ENCODE measurements at regions not wholly inside any gene's neighbourhood (a gene's known extent, or its start where the extent isn't known, plus 50 kb on each side); places are given as distances from the start of the nearest gene placed in this dataset.

- no peak for DNase-seq (ENCODE audit: low spot score)
Measured at GRCh38 chr18:60554967-60555366, 182.4 kb upstream of the MC4R start.

GRCh38 chr18:60555625-60556024 is 183.1 kb upstream of the MC4R start:
- DNase-seq (ENCODE audit: low spot score) = no peak

DNA sequence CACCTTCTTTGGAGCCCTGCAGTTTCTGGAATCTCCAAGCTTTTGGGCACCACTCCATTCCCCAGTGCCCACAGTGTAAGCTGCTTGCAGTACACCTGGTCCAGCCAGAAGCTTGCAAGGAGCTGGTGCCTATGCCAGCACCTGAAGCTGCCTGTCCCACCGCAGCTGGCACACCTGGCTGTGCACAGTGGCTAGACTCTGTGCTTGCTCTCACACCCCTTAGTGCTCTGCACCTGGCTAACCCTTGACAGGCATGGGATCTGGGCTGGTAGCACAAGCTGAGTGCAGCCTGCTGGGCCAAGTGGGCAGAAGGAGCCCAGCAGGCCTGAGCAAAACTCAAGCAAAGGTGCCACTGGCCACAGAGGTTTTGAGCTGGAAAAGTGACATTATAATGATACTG is 183.8 kb upstream of the MC4R start:
- DNase-seq (ENCODE audit: low spot score) = no peak

GRCh38 chr18:60560071-60560470 is 187.5 kb upstream of the MC4R start:
- DNase-seq (ENCODE audit: low spot score) = no peak

- DNase-seq (ENCODE audit: low spot score) = no peak
Measured at GRCh38 chr18:60563082-60563481, 190.5 kb upstream of the MC4R start.

- no peak for DNase-seq (ENCODE audit: low spot score)
Measured at GRCh38 chr18:60568220-60568619, 195.6 kb upstream of the MC4R start.

DNA sequence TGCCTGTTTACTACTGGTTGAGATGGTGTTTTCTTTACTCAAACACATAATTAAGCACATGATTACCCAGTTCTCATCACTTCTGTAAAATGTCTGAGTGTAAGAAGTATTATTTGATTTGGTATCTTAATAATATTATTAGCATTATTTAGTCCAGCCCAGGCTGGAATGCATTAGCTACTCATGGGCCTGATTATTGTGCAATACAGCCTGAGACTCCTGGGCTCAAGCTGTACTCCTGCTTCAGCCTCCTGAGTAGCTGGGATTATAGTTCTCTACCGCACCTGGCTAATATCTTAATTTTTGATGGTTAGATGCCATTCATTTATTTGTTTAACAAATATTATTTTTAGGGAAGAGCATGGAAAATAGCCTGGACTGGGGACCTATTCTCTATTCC is 197.6 kb upstream of the MC4R start:
- no peak for DNase-seq (ENCODE audit: low spot score)

GRCh38 chr18:60577457-60577856 is 204.9 kb upstream of the MC4R start:
- DNase-seq (ENCODE audit: low spot score) = no peak

DNA sequence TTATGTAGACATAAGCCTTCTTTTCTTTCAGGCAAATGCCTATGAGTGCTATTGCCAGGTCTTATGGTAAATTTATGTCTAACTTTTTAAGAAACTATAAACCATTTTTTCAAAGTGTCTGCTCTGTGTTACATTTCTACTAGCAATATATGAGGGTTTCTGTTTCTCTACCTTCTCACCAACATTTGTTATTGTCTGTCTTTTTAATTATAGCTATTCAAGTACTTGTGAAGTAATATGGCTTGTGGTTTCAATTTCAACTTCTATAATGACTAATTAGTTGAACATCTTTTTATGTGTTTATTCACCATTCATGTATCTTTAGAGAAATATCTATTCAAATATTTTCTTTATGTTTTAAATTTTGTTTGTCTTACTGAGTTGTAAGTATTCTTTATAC is 213.1 kb upstream of the MC4R start:
- DNase-seq (ENCODE audit: low spot score) = no peak

- DNase-seq (ENCODE audit: low spot score) = no peak
Measured at GRCh38 chr18:60593249-60593648, 220.7 kb upstream of the MC4R start.

DNA sequence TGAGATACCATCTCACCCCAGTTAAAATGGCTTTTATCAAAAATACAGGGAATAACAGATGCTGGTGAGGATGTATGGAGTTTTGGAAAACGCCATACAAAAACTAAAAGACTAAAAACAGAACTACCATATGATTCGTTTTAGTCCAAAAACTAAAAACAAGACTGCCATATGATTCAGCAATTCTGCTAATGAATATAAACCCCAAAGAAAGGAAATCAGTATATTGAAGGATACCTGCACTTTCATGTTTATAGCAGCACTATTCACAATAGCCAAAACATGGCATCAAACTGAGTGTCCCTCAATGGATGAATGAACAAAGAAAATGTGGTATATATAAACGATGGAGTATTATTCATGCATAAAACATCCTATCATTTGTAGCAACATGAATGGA is 224.4 kb upstream of the MC4R start:
- no peak for DNase-seq (ENCODE audit: low spot score)

DNA sequence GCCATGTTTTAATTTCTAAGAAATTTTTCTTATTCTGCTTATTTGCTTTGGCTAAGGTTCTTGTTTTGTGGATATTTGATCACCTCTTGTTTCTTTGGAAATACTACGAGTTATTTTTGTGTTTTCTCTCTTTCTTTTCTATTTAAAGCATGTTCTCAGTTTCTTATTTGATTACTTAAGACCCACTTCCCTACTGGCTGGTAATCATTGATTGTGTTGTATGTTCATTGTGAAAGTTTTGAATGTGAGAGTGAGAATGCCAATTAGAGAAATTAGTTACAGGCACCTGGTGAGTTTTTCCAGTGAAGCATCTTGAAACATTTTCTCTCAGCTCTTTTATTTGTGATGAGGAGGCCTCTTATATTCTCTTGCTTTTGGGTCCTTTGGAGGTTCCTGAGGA is 226.7 kb upstream of the MC4R start:
- no peak for DNase-seq (ENCODE audit: low spot score)

- DNase-seq (ENCODE audit: low spot score) = no peak
Measured at GRCh38 chr18:60599995-60600394, 227.4 kb upstream of the MC4R start.

- no peak for DNase-seq (ENCODE audit: low spot score)
Measured at GRCh38 chr18:60601249-60601648, 228.7 kb upstream of the MC4R start.

GRCh38 chr18:60623331-60623730 is 250.8 kb upstream of the MC4R start:
- no peak for DNase-seq (ENCODE audit: low spot score)

- no peak for DNase-seq (ENCODE audit: low spot score)
Measured at GRCh38 chr18:60624207-60624606, 251.6 kb upstream of the MC4R start.

GRCh38 chr18:60639836-60640235 is 267.3 kb upstream of the MC4R start:
- DNase-seq (ENCODE audit: low spot score) = no peak

DNA sequence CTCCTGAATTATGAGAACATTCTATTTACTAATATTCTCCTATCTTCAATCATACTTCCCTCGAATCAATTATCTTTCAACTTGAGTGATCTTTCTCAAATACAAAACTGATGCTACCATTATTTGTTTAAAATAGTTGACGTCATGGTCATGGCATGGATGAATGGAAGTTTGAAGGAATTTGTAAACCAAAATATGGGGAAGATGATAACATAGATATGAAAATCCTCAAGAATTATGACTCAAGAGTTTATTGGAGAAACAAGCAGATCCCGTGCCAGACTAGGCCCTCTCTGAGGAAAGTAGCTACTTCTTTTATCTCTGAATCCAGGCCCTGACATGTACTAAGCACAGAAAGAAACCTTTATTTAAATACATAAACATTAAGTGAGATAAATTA is 270.4 kb upstream of the MC4R start:
- no peak for DNase-seq (ENCODE audit: low spot score)

GRCh38 chr18:60646725-60647124 is 274.1 kb upstream of the MC4R start:
- DNase-seq (ENCODE audit: low spot score) = no peak

- DNase-seq (ENCODE audit: low spot score) = no peak
Measured at GRCh38 chr18:60649107-60649506, 276.5 kb upstream of the MC4R start.

GRCh38 chr18:60649842-60650536 is 277.4 kb upstream of the MC4R start:
- no peak for DNase-seq (ENCODE audit: low spot score)

DNA sequence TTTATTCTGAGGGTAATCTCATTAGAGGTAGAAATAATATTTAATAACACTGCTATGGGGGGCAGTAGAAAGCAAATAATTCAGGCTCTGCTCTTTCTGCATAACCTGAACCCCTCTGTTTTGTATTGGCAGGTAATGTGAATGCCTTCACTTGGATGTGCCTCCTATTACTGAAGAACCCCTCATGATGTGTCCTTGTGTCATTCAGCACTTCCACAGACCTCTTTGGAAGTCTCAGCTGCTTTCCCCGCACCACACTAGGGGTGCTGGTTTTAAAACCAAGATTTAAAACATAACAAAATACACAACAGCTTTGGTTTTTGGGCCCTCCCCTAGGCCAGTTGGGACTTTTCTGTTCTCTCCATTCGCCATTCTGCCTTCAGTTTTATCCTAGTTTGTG is 281.7 kb upstream of the MC4R start:
- no peak for DNase-seq (ENCODE audit: low spot score)

DNA sequence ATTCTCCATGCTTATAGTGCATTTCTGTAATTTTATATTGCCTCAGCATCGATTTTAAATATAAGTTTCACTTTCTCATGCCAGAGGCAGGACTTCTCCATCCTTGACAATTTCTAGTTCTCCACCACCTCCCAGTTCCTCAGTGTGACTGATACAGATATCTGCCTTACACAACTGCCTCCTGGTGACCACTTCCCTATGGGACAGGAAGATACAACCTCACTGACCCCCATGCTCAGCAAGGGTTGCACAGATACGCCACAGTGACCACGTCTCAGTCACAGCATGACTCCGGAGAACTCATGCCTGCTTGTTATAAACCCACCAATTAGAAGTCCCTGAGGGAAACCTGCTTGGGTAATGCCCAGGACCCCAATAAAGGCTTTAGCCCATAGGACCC is 284.0 kb upstream of the MC4R start:
- no peak for DNase-seq (ENCODE audit: low spot score)

DNA sequence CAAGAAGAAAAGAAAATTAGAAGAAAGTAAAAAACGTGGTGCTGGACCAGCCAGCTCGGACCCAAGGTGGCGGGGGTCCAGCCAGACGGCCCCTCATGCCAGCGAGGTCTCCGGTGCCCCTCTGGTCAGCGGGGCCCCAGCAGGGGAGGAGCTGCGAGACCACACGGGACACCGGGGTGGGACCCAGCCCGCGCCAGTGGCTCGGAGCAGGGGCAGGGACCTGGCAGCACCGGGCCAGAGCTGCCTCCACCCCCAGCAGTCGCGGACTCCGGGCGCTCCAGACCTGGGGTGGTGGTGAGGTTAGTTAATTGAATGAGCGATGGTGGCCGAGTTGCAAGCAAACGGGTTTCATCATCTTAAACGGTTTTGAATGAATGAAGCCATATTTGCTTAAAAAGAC is 289.9 kb upstream of the MC4R start:
- no peak for DNase-seq (ENCODE audit: low spot score)
